ENCODE measurements at regions not wholly inside any gene's neighbourhood (a gene's known extent, or its start where the extent isn't known, plus 50 kb on each side); places are given as distances from the start of the nearest gene placed in this dataset.
A peak's percentile ranks its signal among the peaks of the same experiment; 100 is the strongest.

DNA sequence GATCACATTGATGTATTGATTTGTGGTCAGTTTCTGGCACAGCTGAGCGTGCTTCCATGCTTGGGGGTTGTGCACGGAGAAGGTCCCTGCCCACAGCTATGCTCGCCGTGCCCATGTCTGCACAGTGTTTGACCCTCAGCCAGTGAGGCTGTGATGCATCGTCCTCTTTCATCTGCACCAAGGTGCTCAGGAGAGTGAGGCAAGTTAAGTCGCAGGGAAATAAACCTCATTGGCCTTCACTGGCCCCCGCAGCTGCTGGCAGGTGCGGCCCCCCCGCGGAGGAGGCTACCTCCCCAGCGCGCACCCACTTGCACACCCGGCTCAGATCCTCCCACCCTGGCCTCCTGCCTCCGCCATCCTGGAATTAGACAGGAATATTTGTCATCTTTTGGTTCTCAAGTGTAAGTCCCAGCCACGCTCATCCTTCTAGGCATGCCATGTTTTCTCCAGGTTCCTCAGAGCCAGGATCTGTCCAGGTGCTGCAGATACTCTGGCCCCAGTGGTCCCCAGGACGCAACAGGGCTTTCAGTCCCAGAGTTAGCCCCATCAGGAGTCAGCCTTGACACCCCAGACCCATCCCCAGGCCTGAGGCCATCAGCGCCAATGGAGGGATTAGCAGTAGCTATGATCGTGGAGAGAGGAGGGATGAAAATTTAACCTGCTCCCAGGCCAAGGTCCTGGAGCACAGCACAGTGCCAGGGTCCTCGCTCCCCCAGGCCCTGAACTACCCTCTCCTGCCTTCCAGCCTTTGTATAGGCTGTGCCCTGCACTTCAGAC is 93.7 kb downstream of the OAT start:
- ATAC-seq (peak in 1 of 4 donors; percentile 13), DNase-seq (no peak)
- WGBS, 4 donors = 85 to 87% (median 86%) methylated on average over 18 to 19 of the region's 19 CpGs
- intact Hi-C loops (cut with DNase I) = no loop called here
- Histone ChIP-seq H3K27ac (no peak overlapping the region), H3K9me3 (no peaks in the 10 kb centered on the region), H3K4me3 (no peak overlapping the region), H3K27me3 (no peaks in the 10 kb centered on the region), H3K4me1 (peaks cover 0 to 5% (median 0%) of the 10 kb centered on the region in 12 donors), H3K36me3 (no peaks in the 10 kb centered on the region)
- TF ChIP-seq CTCF (IDR thresholded peaks at IDR 0.05) = no peak

GRCh38 chr10:124324451-124324850 is 94.3 kb downstream of the OAT start:
- intact Hi-C loops (cut with DNase I) = no loop called here
- no peak for TF ChIP-seq CTCF (IDR thresholded peaks at IDR 0.05)
- no peak for TF ChIP-seq POLR2A (IDR thresholded peaks at IDR 0.05)
- H3K4me1 ChIP-seq = peaks cover 0 to 5% (median 0%) of the 10 kb centered on the region in 12 donors
- WGBS, 4 donors = 61 to 66% (median 64%) methylated on average over 6 of the region's 6 CpGs
- no peak overlapping the region for H3K27ac ChIP-seq
- H3K36me3 ChIP-seq = no peaks in the 10 kb centered on the region
- H3K9me3 ChIP-seq = no peaks in the 10 kb centered on the region
- ATAC-seq = no peak
- DNase-seq = no peak
- no peaks in the 10 kb centered on the region for H3K27me3 ChIP-seq
- no peak overlapping the region for H3K4me3 ChIP-seq

- TF ChIP-seq POLR2A (IDR thresholded peaks at IDR 0.05) (no peak), CTCF (IDR thresholded peaks at IDR 0.05) (no peak)
- ATAC-seq = no peak
- Histone ChIP-seq H3K27ac (no peak overlapping the region), H3K36me3 (no peaks in the 10 kb centered on the region), H3K9me3 (no peaks in the 10 kb centered on the region), H3K27me3 (no peaks in the 10 kb centered on the region), H3K4me3 (no peak overlapping the region), H3K4me1 (peaks cover 0 to 5% (median 0%) of the 10 kb centered on the region in 12 donors)
- DNase-seq = no peak
- 77 to 84% (median 80%) methylated on average over 5 of the region's 5 CpGs for WGBS, 4 donors
- intact Hi-C loops (cut with DNase I) = no loop called here
These were observed 94.9 kb downstream of the OAT start for GRCh38 chr10:124323806-124324205.

- peak in 1 of 4 donors; percentile 20 for ATAC-seq
These were observed 95.5 kb downstream of the OAT start for GRCh38 chr10:124323111-124323725.

More at GRCh38 chr10:124323111-124323725, 95.5 kb downstream of the OAT start:
- H3K4me1 ChIP-seq = peaks cover 0 to 5% (median 0%) of the 10 kb centered on the region in 12 donors
- H3K27me3 ChIP-seq = peaks cover 0 to 2% (median 0%) of the 10 kb centered on the region in 9 donors
- H3K36me3 ChIP-seq = no peaks in the 10 kb centered on the region
- TF ChIP-seq POLR2A (IDR thresholded peaks at IDR 0.05) (no peak), CTCF (IDR thresholded peaks at IDR 0.05) (no peak)
- intact Hi-C loops (cut with DNase I) = no loop called here
- no peaks in the 10 kb centered on the region for H3K9me3 ChIP-seq
- no peak for DNase-seq
- no peak overlapping the region for H3K4me3 ChIP-seq
- WGBS, 4 donors = 57 to 70% (median 66%) methylated on average over 11 of the region's 11 CpGs
- H3K27ac ChIP-seq = no peak overlapping the region
